T1000 (cell line): ENCODE measurements at regions not wholly inside any gene's neighbourhood (a gene's known extent, or its start where the extent isn't known, plus 50 kb on each side); places are given as distances from the start of the nearest gene placed in this dataset.
A peak's percentile ranks its signal among the peaks of the same experiment; 100 is the strongest.
"Not testable (repeated sequence)": the region's sequence is repeated elsewhere in the genome, so short reads cannot be mapped to it uniquely, and the experiment has no call there.

Experiments
- DNase-seq: peaks from one replicate; lab custom pipeline; 2025; ENCODE audit warnings: mixed read lengths; lab: John Stamatoyannopoulos, UW

GRCh38 chr2:125596612-125597011, 1059.3 kb upstream of the GYPC start:
- DNase-seq: no peak

- DNase-seq: no peak
These were observed 1040.5 kb upstream of the GYPC start for GRCh38 chr2:125615438-125615837.

GRCh38 chr2:125630377-125630776, 1025.6 kb upstream of the GYPC start:
- no peak for DNase-seq

GRCh38 chr2:125634662-125635061, 1021.3 kb upstream of the GYPC start:
- no peak for DNase-seq

GRCh38 chr2:125638345-125638744, 1017.6 kb upstream of the GYPC start:
- DNase-seq: no peak

GRCh38 chr2:125642032-125642431, 1013.9 kb upstream of the GYPC start:
- DNase-seq: no peak

GRCh38 chr2:125643128-125643527, 1012.8 kb upstream of the GYPC start:
- no peak for DNase-seq

GRCh38 chr2:125643585-125643984, 1012.4 kb upstream of the GYPC start:
- no peak for DNase-seq

GRCh38 chr2:125644257-125644656, 1011.7 kb upstream of the GYPC start:
- DNase-seq: no peak

GRCh38 chr2:125652280-125652679, 1003.7 kb upstream of the GYPC start:
- peak; percentile 25 for DNase-seq

- no peak for DNase-seq
These were observed 1001.7 kb upstream of the GYPC start for GRCh38 chr2:125654226-125654625.

- DNase-seq: no peak
These were observed 999.8 kb upstream of the GYPC start for GRCh38 chr2:125656190-125656589.

- DNase-seq: no peak
These were observed 997.4 kb upstream of the GYPC start for GRCh38 chr2:125658583-125658982.

GRCh38 chr2:125660369-125660768, 995.6 kb upstream of the GYPC start:
- not testable (repeated sequence) for DNase-seq

GRCh38 chr2:125667630-125668029, 988.3 kb upstream of the GYPC start:
- DNase-seq: no peak

- DNase-seq: no peak
These were observed 976.1 kb upstream of the GYPC start for GRCh38 chr2:125679903-125680302.

- DNase-seq: no peak
These were observed 975.1 kb upstream of the GYPC start for GRCh38 chr2:125680809-125681208.

- no peak for DNase-seq
These were observed 974.4 kb upstream of the GYPC start for GRCh38 chr2:125681576-125681975.

- no peak for DNase-seq
These were observed 973.8 kb upstream of the GYPC start for GRCh38 chr2:125681976-125682805.

- no peak for DNase-seq
These were observed 971.7 kb upstream of the GYPC start for GRCh38 chr2:125684256-125684655.

- no peak for DNase-seq
These were observed 971.0 kb upstream of the GYPC start for GRCh38 chr2:125684932-125685331.

GRCh38 chr2:125696560-125696959, 959.4 kb upstream of the GYPC start:
- peak; percentile 3 for DNase-seq

- no peak for DNase-seq
These were observed 957.7 kb upstream of the GYPC start for GRCh38 chr2:125698280-125698679.

GRCh38 chr2:125701070-125701469, 954.9 kb upstream of the GYPC start:
- DNase-seq: no peak
